ENCODE measurements at regions not wholly inside any gene's neighbourhood (a gene's known extent, or its start where the extent isn't known, plus 50 kb on each side); places are given as distances from the start of the nearest gene placed in this dataset.

GRCh38 chr3:161884830-161885229 is 388.2 kb downstream of the OTOL1 start:
- no peak for TF ChIP-seq CTCF (IDR thresholded peaks at IDR 0.05; ENCODE audit: borderline replicate concordance, control extremely low read depth, extremely low read depth, insufficient read depth, missing control alignments)
- in situ Hi-C loops (cut with MboI; ENCODE audit: low sequenced_read_pairs, unreplicated experiment), result no loop called here
- no peak for DNase-seq (ENCODE audit: low spot score)

- no peak for TF ChIP-seq CTCF (IDR thresholded peaks at IDR 0.05; ENCODE audit: borderline replicate concordance, control extremely low read depth, extremely low read depth, insufficient read depth, missing control alignments)
- no peak for DNase-seq (ENCODE audit: low spot score)
- in situ Hi-C loops (cut with MboI; ENCODE audit: low sequenced_read_pairs, unreplicated experiment), result no loop called here
Observed at GRCh38 chr3:161890147-161890625, 393.6 kb downstream of the OTOL1 start.

GRCh38 chr3:161893972-161894371 is 397.4 kb downstream of the OTOL1 start:
- in situ Hi-C loops (cut with MboI; ENCODE audit: low sequenced_read_pairs, unreplicated experiment), result no loop called here
- no peak for TF ChIP-seq CTCF (IDR thresholded peaks at IDR 0.05; ENCODE audit: borderline replicate concordance, control extremely low read depth, extremely low read depth, insufficient read depth, missing control alignments)
- no peak for DNase-seq (ENCODE audit: low spot score)

- in situ Hi-C loops (cut with MboI; ENCODE audit: low sequenced_read_pairs, unreplicated experiment), result no loop called here
- TF ChIP-seq CTCF (IDR thresholded peaks at IDR 0.05; ENCODE audit: borderline replicate concordance, control extremely low read depth, extremely low read depth, insufficient read depth, missing control alignments), result no peak
- no peak for DNase-seq (ENCODE audit: low spot score)
Observed at GRCh38 chr3:161894657-161895056, 398.0 kb downstream of the OTOL1 start.

GRCh38 chr3:161905520-161906132 is 409.0 kb downstream of the OTOL1 start:
- no peak for TF ChIP-seq CTCF (IDR thresholded peaks at IDR 0.05; ENCODE audit: borderline replicate concordance, control extremely low read depth, extremely low read depth, insufficient read depth, missing control alignments)
- in situ Hi-C loops (cut with MboI; ENCODE audit: low sequenced_read_pairs, unreplicated experiment), result no loop called here
- DNase-seq (ENCODE audit: low spot score), result no peak

- DNase-seq (ENCODE audit: low spot score), result no peak
- no peak for TF ChIP-seq CTCF (IDR thresholded peaks at IDR 0.05; ENCODE audit: borderline replicate concordance, control extremely low read depth, extremely low read depth, insufficient read depth, missing control alignments)
- in situ Hi-C loops (cut with MboI; ENCODE audit: low sequenced_read_pairs, unreplicated experiment), result no loop called here
Observed at GRCh38 chr3:161913786-161914389, 417.3 kb downstream of the OTOL1 start.

All from GM13976 (cell line).